AG04450 (cell line): ENCODE measurements at regions not wholly inside any gene's neighbourhood (a gene's known extent, or its start where the extent isn't known, plus 50 kb on each side); places are given as distances from the start of the nearest gene placed in this dataset.
A peak's percentile ranks its signal among the peaks of the same experiment; 100 is the strongest.

ENCODE experiments used
- CTCF ChIA-PET: fragments of 300-600, 350-600 bp; formaldehyde crosslinking; extraction: SDS; loops from one replicate; lab custom pipeline; 2022; ENCODE audit warnings: antibody characterized with exemption, inconsistent platforms; lab: Charles Lee
- POLR2A ChIA-PET: fragments of 350-600 bp; formaldehyde crosslinking; extraction: SDS; loops from one replicate; lab custom pipeline; 2021; ENCODE audit warnings: antibody characterized with exemption, inconsistent platforms; lab: Yijun Ruan, JAX
- DNase-seq: peaks from one replicate; pipeline ENCODE4 v3.0.0-alpha.2; 2011; ENCODE audit warnings: low read depth, low spot score
- H3K27ac ChIP-seq: one replicate; pipeline ENCODE4 v1.5.1; 2012; ENCODE audit warnings: low read depth, low read length, control low read depth
- H3K27me3 ChIP-seq: one replicate; pipeline ENCODE4 v1.6.0; 2012; ENCODE audit warnings: low read length; ENCODE audit not compliant: control insufficient read depth, insufficient read depth
- H3K4me3 ChIP-seq: 2 replicates; pipeline ENCODE4 v1.5.1; 2011; ENCODE audit warnings: mild to moderate bottlenecking, low read depth, low read length, control low read depth
- H3K9me3 ChIP-seq: 2 replicates; pipeline ENCODE4 v1.5.1; 2012; ENCODE audit warnings: low read length; ENCODE audit not compliant: control insufficient read depth, insufficient read depth
- CTCF ChIP-seq: IDR thresholded peaks from 2 replicates; pipeline ENCODE4 v1.5.1; 2011; ENCODE audit warnings: low read depth, low read length, control low read depth, inconsistent platforms

- no peak for TF ChIP-seq CTCF
- POLR2A ChIA-PET, result no interaction called here
- DNase-seq, result no peak
- Histone ChIP-seq H3K9me3 (no peaks in the 10 kb centered on the region), H3K4me3 (no peak overlapping the region), H3K27me3 (no peaks in the 10 kb centered on the region), H3K27ac (no peak overlapping the region)
- CTCF ChIA-PET, result interaction anchor here (0.7 kb wide), 1 partner anchor 124 kb away, joined by 3 read pairs; no protein-coding TSS in a partner anchor
Observed at GRCh38 chr11:106280036-106280435, 202.6 kb downstream of the AASDHPPT start.

- Histone ChIP-seq H3K27me3 (no peaks in the 10 kb centered on the region), H3K27ac (no peak overlapping the region), H3K9me3 (no peaks in the 10 kb centered on the region), H3K4me3 (no peak overlapping the region)
- ChIA-PET POLR2A (no interaction called here), CTCF (interaction anchor here (0.6 to 1.4 kb wide), 3 partner anchors 117 to 194 kb away, joined by 3 read pairs; no protein-coding TSS in a partner anchor)
- TF ChIP-seq CTCF, result no peak
- DNase-seq, result peak; percentile 29
Observed at GRCh38 chr11:106281455-106282173, 204.2 kb downstream of the AASDHPPT start.

GRCh38 chr11:106286881-106287504 lies 209.5 kb downstream of the AASDHPPT start:
- ChIA-PET CTCF (interaction anchor here (1.2 kb wide), 1 partner anchor 32 kb away, joined by 3 read pairs; no protein-coding TSS in a partner anchor), POLR2A (no interaction called here)
- no peaks in the 10 kb centered on the region for H3K9me3 ChIP-seq
- H3K27me3 ChIP-seq, result no peaks in the 10 kb centered on the region
- H3K27ac ChIP-seq, result no peak overlapping the region
- TF ChIP-seq CTCF, result no peak
- H3K4me3 ChIP-seq, result no peak overlapping the region
- DNase-seq, result no peak

GRCh38 chr11:106288057-106288456 lies 210.6 kb downstream of the AASDHPPT start:
- no peaks in the 10 kb centered on the region for H3K9me3 ChIP-seq
- H3K4me3 ChIP-seq, result no peak overlapping the region
- ChIA-PET POLR2A (no interaction called here), CTCF (no interaction called here)
- H3K27me3 ChIP-seq, result no peaks in the 10 kb centered on the region
- H3K27ac ChIP-seq, result no peak overlapping the region
- TF ChIP-seq CTCF, result no peak
- DNase-seq, result no peak

- no peak overlapping the region for H3K4me3 ChIP-seq
- no peak overlapping the region for H3K27ac ChIP-seq
- POLR2A ChIA-PET, result no interaction called here
- no peak for TF ChIP-seq CTCF
- no peaks in the 10 kb centered on the region for H3K27me3 ChIP-seq
- DNase-seq, result no peak
- CTCF ChIA-PET, result interaction anchor here (0.6 kb wide), 1 partner anchor 110 kb away, joined by 4 read pairs; no protein-coding TSS in a partner anchor
- no peaks in the 10 kb centered on the region for H3K9me3 ChIP-seq
Observed at GRCh38 chr11:106288822-106289387, 211.4 kb downstream of the AASDHPPT start.
